HG03097 (cell line): ENCODE measurements at regions not wholly inside any gene's neighbourhood (a gene's known extent, or its start where the extent isn't known, plus 50 kb on each side); places are given as distances from the start of the nearest gene placed in this dataset.
"Not testable (repeated sequence)": the region's sequence is repeated elsewhere in the genome, so short reads cannot be mapped to it uniquely, and the experiment has no call there.

Experiments used
- ATAC-seq: cut with Tn5 transposase; IDR thresholded peaks from one replicate; pipeline ENCODE4 v1.9.1; 2021; ENCODE audit not compliant: unreplicated experiment, low FRiP score

DNA sequence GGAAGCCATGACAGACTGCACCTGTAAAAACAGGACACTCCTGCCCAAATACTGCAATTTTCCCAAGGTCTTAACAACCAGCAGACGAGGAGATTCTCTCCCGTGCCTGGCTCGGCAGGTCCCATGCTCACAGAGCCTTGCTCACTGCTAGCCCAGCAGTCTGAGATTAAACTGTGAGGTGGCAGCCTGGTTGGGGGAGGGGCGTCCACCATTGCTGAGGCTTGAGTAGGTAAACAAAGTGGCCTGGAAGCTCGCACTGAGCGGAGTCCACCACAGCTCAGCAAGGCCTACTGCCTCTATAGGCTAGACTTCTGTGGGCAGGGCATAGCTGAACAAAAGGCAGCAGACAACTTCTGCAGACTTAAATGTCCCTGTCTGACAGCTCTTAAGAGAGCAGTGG lies 80.3 kb downstream of the ANXA5 start:
- not testable (repeated sequence) for ATAC-seq

DNA sequence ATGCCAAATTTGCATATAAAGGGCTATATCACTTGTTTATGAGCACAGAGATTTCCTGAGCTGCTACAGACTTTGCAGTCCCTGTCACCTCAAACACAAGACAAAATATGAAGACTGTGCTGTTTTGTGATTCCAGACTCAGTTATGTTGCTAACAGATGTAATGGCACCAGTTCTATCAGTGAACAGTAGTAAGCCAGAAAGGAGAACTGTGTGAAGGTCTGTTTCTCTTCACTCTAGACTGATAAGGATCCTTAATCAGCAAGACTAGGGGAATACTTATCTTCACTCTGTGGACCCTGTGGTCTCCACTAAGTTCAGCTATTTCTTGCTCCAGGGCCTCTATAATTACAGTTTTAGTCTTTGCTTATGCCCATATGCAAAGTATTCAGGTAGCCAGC lies 82.7 kb downstream of the ANXA5 start:
- ATAC-seq = no peak

DNA sequence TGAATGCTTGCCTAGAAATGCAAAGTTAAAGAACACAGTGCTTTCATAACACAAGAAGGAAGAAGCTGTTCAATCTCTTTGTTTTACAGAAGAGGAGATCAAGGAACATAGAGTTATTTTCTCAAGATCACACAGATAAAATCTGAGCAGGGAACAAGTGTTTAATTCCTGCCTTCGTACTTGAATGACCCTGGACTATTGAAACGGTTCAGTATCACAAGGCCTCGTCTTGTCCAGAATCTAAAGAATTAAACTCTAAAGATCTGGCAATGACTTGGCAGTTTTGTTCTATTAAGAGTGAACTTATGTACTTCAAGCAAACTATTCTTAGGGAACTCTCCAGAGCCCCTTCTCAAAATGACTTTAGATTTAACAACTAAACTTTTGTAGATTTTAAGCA lies 97.7 kb downstream of the ANXA5 start:
- ATAC-seq = no peak

DNA sequence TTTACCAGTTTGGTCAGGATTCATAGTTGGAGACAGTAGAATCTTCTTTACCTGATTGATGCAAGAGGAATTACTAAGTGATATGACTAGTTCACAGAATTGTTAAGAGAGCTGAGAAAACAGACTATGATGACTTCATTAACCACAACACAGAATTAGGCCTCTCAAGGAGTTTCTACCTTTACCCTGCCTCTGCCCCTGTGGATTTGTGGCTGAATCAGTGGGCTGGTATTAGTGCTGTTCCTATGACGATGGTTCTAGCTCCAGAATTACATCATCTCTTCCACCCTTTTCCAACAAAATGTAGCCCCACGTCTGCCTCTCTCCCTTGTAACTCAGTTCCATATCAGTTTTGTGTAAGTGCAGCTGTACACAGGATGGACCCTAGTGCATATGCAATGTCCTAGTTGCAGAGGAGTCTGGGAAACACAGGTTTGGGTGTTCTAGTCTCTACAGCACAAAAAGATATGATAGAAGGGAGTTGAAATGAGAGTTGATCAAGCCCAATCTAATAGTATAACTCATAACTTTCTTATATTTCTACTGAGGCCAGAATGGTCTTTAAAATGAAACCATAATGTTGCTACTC lies 99.3 kb downstream of the ANXA5 start:
- ATAC-seq = no peak

DNA sequence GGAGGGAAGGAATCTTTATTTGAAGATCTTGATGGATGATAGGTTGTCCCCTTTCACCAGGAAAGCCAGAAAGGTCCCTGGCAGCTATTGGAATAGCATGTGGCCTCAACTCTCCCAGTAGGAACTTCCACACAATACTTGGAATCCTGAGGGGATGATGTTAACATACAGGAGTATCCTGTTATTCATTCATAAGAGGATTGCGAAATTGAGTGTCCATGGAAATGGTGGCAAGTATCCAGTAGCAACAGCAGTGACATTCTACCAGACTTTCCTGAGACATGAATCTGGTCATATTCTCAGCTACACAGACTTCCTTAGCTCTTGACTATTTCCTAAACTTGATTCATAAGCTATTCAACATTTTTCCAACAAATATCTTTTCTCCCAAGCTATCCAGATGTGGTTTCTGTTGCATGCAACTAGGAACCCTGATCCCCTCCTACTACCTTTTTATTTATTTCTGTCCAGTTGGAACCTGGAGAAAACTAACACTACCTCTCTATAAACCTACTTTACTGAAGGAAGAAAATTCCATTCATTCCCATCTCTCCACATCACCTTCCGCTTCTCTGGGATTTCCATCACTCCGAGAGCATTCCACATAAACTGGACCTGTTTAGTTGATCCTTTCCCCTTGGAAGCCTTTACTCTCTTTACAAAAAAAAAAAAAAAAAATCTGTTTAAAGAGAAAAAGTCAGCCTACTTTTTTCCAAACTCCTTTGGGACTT lies 101.8 kb downstream of the ANXA5 start:
- ATAC-seq = no peak

DNA sequence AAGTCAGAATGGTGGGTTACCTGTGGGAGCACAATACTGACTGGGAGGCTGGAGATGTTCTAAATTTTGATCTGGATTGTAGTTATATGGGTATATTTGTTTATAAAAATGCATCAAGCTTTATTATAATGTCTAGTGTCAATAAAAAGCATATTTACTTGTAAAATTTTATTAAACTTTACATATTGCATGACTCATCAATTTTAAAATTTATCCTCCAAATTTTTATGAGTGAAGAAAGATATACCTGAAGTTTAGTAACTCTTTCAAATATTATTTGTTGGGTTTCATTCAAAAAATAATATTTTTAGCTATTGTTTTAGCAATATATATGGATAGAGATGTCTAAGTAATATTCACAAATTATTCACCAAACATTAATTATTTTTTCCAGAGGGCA lies 103.0 kb downstream of the ANXA5 start:
- no peak for ATAC-seq

DNA sequence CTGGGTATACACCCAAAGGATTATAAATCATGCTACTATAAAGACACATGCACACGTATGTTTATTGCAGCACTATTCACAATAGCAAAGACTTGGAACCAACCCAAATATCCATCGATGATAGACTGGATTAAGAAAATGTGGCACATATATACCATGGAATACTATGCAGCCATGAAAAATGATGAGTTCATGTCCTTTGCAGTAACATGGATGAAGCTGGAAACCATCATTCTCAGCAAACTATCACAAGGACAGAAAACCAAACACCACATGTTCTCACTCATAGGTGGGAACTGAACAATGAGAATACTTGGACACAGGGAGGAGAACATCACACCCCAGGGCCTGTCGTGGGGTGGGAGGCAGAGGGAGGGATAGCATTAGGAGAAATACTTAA lies 104.5 kb downstream of the ANXA5 start:
- not testable (repeated sequence) for ATAC-seq

DNA sequence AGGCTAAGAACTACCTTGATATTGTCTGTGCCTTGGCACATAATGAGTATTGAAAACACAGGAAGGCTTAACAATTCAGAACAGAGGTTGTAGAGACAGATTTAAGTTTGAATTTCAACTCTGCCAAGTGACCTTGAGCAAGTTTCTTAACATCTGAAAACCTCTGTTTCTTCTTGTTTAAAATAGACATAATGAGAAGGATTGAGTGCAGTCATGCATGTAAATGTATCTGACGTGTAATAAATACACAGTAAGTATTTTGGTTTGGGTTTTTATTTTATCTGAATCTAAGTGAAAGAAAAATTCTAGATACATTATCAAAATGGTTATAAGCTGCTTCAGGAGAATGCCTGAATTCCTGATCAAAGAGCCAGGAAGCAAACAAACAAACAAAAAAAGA lies 111.9 kb downstream of the ANXA5 start:
- no peak for ATAC-seq

DNA sequence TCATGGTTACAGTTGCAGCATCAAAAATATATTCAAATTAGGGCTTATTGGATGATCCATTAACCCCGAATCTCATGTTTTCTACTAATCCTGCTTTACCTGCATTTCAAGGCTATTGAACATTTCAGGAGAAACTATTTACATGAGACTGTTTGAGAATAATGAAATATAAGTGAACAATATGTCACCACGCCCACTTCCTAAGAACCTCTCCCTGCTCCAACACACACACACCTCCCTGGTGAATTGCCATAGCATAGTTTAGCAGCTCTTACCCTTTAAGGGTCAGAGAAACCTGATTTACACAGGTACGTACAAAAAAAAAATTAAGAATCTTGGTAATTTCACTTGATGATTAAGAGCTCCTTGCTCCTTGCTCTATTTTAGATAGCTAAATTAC lies 113.4 kb downstream of the ANXA5 start:
- ATAC-seq = no peak

DNA sequence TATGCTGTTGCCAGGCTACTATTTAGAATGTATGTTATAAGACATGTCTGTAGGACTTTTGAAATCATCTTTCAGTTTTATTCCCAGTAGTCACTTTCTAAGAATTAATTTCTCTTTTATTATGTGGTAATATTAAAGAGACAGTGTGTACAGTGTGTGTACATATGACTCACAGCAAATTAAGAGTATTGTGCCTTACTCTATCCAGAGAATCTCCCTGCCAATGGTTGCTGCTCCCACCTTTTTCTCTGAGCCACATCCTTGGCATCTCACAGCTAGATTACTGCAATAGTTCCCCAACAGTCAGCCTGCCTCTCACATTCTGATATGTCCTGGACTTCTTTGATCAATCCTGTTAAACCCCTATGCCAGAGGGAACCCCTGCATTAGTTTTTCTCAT lies 114.5 kb downstream of the ANXA5 start:
- ATAC-seq = no peak

DNA sequence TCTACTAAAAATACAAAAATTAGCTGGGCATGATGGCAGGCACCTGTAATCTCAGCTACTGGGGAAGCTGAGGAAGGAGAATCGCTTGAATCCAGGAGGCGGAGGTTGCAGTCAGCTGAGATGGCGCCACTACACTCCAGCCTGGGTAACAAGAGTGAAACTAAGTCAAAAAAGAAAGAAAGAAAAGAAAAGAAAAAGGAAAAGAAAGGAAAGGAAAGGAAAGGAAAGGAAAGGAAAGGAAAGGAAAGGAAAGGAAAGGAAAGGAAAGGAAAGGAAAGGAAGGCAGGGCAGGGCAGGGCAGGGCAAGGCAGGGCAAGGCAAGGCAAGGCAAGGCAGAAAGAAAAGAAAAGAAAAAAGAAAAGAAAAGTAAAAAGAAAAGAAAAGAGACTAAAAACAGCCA lies 121.4 kb downstream of the ANXA5 start:
- not testable (repeated sequence) for ATAC-seq

DNA sequence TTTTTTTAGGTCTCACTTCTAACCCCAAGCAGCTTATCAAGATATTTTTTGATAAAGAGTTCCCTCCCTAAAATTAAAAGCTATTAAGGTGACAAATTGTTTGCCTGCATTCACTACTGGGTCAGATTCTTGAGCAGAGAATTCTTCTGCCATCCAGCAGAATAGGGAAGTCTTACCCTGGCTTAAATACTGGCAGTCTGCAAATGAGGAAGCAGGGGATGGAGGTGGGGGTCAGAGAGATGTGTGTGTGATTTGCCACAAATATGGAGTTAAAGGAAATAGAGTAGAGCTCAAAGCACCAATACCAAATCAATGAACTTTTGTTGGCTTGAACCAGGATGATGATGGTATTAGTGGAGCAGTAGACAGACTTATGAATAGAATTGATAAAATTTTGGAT lies 122.2 kb downstream of the ANXA5 start:
- no peak for ATAC-seq

DNA sequence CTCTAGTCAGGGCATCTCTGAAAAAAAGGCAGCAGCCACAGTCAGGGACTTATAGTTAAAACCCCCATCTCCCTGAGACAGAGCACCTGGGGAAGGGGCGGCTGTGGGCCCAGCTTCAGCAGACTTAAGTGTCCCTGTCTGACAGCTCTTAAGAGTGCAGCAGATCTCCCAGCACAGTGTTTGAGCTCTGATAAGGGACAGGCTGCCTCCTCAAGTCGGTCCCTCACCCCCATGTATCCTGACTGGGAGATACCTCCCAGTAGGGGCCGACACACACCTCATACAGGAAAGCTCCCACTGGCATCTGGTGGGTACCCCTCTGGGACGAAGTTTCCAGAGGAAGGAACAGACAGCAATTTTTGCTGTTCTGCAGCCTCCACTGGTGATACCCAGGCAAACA lies 129.0 kb downstream of the ANXA5 start:
- ATAC-seq = no peak

DNA sequence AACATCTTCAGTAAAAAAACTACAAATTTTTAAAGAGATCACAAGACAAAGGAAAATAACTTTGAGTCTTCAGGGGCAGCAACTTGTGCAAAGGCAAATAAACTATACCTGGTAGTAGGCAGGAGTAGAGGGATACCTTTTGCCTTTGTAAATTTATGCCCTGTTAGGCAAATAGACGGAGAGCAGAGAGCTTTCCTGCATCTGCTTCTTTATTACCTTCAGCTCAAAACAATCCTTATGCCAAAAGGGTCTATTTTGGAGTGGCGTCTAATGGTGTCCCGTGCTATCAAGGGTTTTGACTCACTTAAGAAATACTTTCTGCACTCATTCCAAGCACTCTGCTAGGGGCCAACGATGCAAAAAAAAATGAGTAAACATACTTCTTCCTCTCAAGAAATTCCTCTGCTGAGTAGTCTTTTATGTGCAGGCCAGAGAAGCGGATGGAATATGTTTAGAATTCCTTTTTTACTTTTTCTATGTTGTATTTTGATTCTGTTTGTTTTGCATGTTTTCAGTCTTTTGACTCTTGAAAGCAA lies 131.9 kb downstream of the ANXA5 start:
- no peak for ATAC-seq

DNA sequence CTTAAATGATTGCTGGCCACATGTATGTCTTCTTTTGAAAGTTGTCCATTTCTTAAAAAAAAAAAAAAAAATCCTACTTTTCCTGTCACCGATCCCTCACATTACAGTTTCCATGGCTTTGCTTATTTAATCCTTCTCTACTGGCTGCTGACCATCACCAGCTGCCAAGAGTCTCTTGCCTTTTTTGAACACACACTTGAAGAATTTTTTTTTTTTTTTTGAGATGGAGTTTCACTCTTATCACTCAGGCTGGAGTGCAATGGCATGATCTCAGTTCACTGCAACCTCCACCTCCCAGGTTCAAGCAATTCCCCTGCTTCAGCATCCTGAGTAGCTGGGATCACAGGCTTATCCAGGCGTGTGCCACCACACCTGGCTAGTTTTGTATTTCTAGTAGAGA lies 134.0 kb downstream of the ANXA5 start:
- ATAC-seq = no peak

DNA sequence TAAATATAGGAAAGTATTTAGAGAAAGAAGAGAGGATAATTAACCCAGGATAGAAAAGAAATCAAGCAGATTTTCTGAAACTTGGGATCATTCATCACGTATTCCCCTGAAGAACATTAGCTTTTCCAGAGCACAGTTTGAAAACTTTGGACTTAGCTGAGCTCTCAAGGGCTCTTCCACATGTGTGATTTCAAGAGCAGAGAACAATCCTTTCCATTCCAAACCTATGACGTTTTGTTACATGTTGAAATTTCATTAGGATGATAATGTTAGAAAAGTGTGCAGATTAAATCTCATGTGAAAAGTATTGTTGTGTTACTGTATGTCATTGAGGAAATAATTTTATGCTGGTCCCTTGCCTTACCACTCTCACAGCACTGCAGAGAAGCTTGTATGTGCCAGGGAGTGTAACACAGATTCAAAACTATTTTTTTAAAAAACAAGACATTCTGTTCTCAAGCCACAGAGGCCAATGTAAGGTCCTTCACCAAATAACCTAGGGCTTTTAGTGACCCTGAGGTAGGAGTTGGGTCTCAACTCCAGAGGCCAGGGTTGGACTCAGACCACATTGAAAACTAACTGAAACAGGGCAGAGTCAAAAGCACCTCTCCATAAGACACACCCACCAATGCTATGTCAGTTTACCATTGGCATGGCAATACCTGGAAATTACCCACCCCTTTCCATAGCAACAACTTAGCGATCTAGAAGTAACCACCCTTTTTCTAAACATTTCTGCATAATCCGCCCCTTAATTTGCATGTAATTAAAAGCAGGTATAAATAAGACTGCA lies 141.3 kb downstream of the ANXA5 start:
- ATAC-seq = no peak

DNA sequence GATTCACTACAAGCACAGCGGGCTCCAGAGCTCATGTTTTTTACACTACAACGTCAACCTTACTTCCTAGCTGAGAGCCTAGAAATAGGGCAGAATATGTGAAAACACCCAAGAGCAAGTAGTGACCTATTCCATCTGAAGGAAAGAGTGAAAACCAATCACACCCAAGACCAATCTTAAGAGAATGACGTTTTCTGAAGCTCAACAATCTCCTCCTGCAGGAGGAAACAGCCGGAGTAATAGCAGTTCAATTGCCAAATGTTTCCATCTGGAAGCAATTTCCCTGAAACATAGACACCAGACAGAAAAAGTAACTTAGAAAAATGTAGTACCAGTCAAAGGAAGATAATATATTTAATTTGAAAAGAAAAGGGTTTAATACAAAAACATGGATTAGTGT lies 142.4 kb downstream of the ANXA5 start:
- ATAC-seq = no peak

DNA sequence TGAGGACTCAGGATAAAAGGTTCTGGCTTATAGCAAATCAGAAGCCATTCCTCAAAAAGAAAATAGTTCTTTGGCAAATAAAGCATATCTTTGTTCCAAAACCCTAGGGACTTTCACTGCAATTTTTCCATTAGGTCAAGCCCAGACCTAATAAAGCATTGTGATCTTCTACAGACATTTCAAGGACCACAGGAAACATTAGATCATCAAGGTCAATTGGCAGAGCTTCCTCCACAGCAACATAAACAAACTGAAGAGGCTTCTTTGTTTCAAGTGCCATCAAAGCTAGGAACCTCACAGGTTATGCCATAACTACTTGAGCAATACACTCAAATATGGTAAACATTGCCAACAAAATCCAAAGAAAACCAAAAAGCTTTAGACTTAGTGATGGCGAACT lies 144.9 kb downstream of the ANXA5 start:
- no peak for ATAC-seq

DNA sequence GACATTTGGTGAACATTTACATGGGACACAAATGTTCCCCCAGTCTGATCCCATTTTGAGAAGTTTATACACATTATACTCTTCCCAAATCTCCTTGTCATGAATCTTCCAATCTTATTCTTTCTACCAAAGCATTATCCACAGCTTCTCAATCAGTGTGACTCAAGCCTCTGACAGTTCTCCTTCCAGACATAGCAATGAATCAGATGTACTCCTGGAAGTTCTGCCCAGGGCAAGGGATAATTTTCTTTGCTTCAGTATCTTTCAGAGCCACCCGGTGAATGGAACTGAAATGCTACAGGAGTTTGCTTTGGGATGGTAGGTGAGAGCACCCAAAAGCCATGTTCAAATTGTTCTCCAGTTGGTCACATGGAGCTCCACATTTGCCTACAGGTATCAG lies 145.5 kb downstream of the ANXA5 start:
- no peak for ATAC-seq

DNA sequence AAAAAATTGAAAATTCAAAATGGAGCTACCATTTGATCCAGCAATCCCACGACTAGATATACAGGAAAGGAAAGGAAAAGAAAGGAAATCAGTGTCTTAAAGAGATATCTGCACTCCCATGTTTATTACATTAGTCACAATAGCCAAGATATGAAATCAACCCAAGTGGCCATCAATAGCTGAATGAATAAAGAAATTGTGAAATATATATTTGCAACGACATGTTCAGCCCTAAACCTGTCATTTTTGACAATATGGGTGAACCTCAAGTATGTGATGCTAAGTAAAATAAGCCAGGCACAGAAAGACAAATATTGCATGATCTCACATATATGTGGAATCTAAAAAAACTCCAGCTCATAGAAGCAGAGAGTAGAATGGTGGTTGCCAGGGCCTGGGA lies 155.1 kb downstream of the ANXA5 start:
- ATAC-seq = no peak

DNA sequence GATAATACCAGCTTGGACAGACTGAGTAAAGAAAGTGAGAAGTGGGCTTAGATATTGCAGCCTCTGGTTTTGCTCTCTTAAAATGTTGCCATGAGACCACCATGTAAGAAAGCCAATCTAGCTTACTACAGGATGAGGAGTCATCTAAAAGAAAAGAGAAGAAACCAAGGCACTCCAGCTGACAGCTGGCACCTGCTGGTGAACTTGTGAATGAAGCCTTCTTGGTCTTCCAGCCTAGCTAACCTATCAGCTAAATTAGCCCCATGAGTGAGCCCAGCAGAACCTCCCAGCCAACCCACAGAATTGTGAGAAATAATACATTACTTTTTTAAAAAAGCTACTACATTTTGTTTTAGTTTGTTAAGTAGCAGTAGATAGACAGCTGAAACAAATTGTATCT lies 154.5 kb upstream of the QRFPR start:
- ATAC-seq = no peak

DNA sequence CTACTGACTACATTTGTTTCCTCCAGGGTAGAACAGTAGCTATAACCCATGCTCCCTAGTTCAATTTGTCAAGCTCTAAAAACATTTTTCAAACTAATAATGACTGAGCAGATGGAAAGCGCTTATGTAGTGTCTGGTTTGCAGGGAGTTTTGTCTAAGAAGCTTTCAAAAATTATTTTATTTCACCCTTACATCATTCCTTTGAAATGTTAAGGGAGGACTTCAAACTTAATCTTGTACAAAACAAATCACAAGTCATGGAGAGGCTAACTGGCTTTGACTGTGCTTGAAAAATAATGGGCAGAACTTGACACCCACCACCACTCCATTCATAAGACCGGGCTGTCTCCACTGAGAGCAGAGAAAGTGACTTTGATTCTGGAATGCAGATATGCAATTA lies 153.4 kb upstream of the QRFPR start:
- no peak for ATAC-seq
